ENCODE measurements at regions not wholly inside any gene's neighbourhood (a gene's known extent, or its start where the extent isn't known, plus 50 kb on each side); places are given as distances from the start of the nearest gene placed in this dataset.

GRCh38 chr10:31659665-31660064 lies 269.0 kb downstream of the ARHGAP12 start:
- TF ChIP-seq FOXP2 (optimal IDR thresholded peaks at IDR 0.05; ENCODE audit: borderline replicate concordance, extremely low read depth, extremely low read length, insufficient read depth): no peak
- no peak for TF ChIP-seq SIN3A (IDR thresholded peaks at IDR 0.05; ENCODE audit: borderline replicate concordance, insufficient read depth, low read length)
- TF ChIP-seq POLR2AphosphoS5 (IDR thresholded peaks at IDR 0.05; ENCODE audit: low read depth, low read length): no peak
- no peak for TF ChIP-seq REST (IDR thresholded peaks at IDR 0.05; ENCODE audit: insufficient read depth in 1 of 2, low read depth in 2 of 2, low read length in 2 of 2)
- no peak for TF ChIP-seq TAF1 (IDR thresholded peaks at IDR 0.05; ENCODE audit: borderline replicate concordance, insufficient read depth, low read length)

GRCh38 chr10:31657434-31657872 lies 271.2 kb downstream of the ARHGAP12 start:
- TF ChIP-seq SIN3A (IDR thresholded peaks at IDR 0.05; ENCODE audit: borderline replicate concordance, insufficient read depth, low read length) (no peak), TAF1 (IDR thresholded peaks at IDR 0.05; ENCODE audit: borderline replicate concordance, insufficient read depth, low read length) (no peak), FOXP2 (optimal IDR thresholded peaks at IDR 0.05; ENCODE audit: borderline replicate concordance, extremely low read depth, extremely low read length, insufficient read depth) (no peak), REST (IDR thresholded peaks at IDR 0.05; ENCODE audit: insufficient read depth in 1 of 2, low read depth in 2 of 2, low read length in 2 of 2) (no peak), POLR2AphosphoS5 (IDR thresholded peaks at IDR 0.05; ENCODE audit: low read depth, low read length) (no peak)

- no peak for TF ChIP-seq FOXP2 (optimal IDR thresholded peaks at IDR 0.05; ENCODE audit: borderline replicate concordance, extremely low read depth, extremely low read length, insufficient read depth)
- no peak for TF ChIP-seq POLR2AphosphoS5 (IDR thresholded peaks at IDR 0.05; ENCODE audit: low read depth, low read length)
- no peak for TF ChIP-seq TAF1 (IDR thresholded peaks at IDR 0.05; ENCODE audit: borderline replicate concordance, insufficient read depth, low read length)
- TF ChIP-seq SIN3A (IDR thresholded peaks at IDR 0.05; ENCODE audit: borderline replicate concordance, insufficient read depth, low read length): no peak
- TF ChIP-seq REST (IDR thresholded peaks at IDR 0.05; ENCODE audit: insufficient read depth in 1 of 2, low read depth in 2 of 2, low read length in 2 of 2): no peak
Observed at GRCh38 chr10:31656851-31657433, 271.7 kb downstream of the ARHGAP12 start.

GRCh38 chr10:31652038-31652437 lies 276.6 kb downstream of the ARHGAP12 start:
- TF ChIP-seq SIN3A (IDR thresholded peaks at IDR 0.05; ENCODE audit: borderline replicate concordance, insufficient read depth, low read length) (no peak), POLR2AphosphoS5 (IDR thresholded peaks at IDR 0.05; ENCODE audit: low read depth, low read length) (no peak), REST (IDR thresholded peaks at IDR 0.05; ENCODE audit: insufficient read depth in 1 of 2, low read depth in 2 of 2, low read length in 2 of 2) (no peak), TAF1 (IDR thresholded peaks at IDR 0.05; ENCODE audit: borderline replicate concordance, insufficient read depth, low read length) (no peak), FOXP2 (optimal IDR thresholded peaks at IDR 0.05; ENCODE audit: borderline replicate concordance, extremely low read depth, extremely low read length, insufficient read depth) (no peak)

All from PFSK-1 (cell line).